ENCODE measurements at regions not wholly inside any gene's neighbourhood (a gene's known extent, or its start where the extent isn't known, plus 50 kb on each side); places are given as distances from the start of the nearest gene placed in this dataset.

- no peak for TF ChIP-seq CTCF (IDR thresholded peaks at IDR 0.05; ENCODE audit: insufficient read depth, low read length, severe bottlenecking)
- DNase-seq (ENCODE audit: low read depth) (no peak), FAIRE-seq (no peak)
- H3K27me3 ChIP-seq (ENCODE audit: control insufficient read depth, insufficient read depth, low read length): no peaks in the 10 kb centered on the region
- no peak overlapping the region for H3K4me3 ChIP-seq (ENCODE audit: low read depth, low read length)
- no peaks in the 10 kb centered on the region for H3K36me3 ChIP-seq (ENCODE audit: control insufficient read depth, insufficient read depth, low read length)
These were observed 130.0 kb downstream of the DLL1 start for GRCh38 chr6:170160628-170161611.

GRCh38 chr6:170160031-170160627 is 130.7 kb downstream of the DLL1 start:
- Histone ChIP-seq H3K36me3 (ENCODE audit: control insufficient read depth, insufficient read depth, low read length) (no peaks in the 10 kb centered on the region), H3K27me3 (ENCODE audit: control insufficient read depth, insufficient read depth, low read length) (no peaks in the 10 kb centered on the region), H3K4me3 (ENCODE audit: low read depth, low read length) (no peak overlapping the region)
- FAIRE-seq (no peak), DNase-seq (ENCODE audit: low read depth) (no peak)
- no peak for TF ChIP-seq CTCF (IDR thresholded peaks at IDR 0.05; ENCODE audit: insufficient read depth, low read length, severe bottlenecking)

- Histone ChIP-seq H3K4me3 (ENCODE audit: low read depth, low read length) (no peak overlapping the region), H3K27me3 (ENCODE audit: control insufficient read depth, insufficient read depth, low read length) (no peaks in the 10 kb centered on the region), H3K36me3 (ENCODE audit: control insufficient read depth, insufficient read depth, low read length) (no peaks in the 10 kb centered on the region)
- FAIRE-seq (no peak), DNase-seq (ENCODE audit: low read depth) (no peak)
- TF ChIP-seq CTCF (IDR thresholded peaks at IDR 0.05; ENCODE audit: insufficient read depth, low read length, severe bottlenecking): no peak
These were observed 131.6 kb downstream of the DLL1 start for GRCh38 chr6:170159022-170159965.

- no peak for TF ChIP-seq CTCF (IDR thresholded peaks at IDR 0.05; ENCODE audit: insufficient read depth, low read length, severe bottlenecking)
- FAIRE-seq: no peak
- DNase-seq (ENCODE audit: low read depth): no peak
- Histone ChIP-seq H3K36me3 (ENCODE audit: control insufficient read depth, insufficient read depth, low read length) (no peaks in the 10 kb centered on the region), H3K4me3 (ENCODE audit: low read depth, low read length) (no peak overlapping the region), H3K27me3 (ENCODE audit: control insufficient read depth, insufficient read depth, low read length) (no peaks in the 10 kb centered on the region)
These were observed 132.4 kb downstream of the DLL1 start for GRCh38 chr6:170158296-170159021.

GRCh38 chr6:170157567-170158218 is 133.2 kb downstream of the DLL1 start:
- no peak overlapping the region for H3K4me3 ChIP-seq (ENCODE audit: low read depth, low read length)
- FAIRE-seq (peak; percentile 92), DNase-seq (ENCODE audit: low read depth) (no peak)

More at GRCh38 chr6:170157567-170158218, 133.2 kb downstream of the DLL1 start:
- H3K36me3 ChIP-seq (ENCODE audit: control insufficient read depth, insufficient read depth, low read length): no peaks in the 10 kb centered on the region
- no peak for TF ChIP-seq CTCF (IDR thresholded peaks at IDR 0.05; ENCODE audit: insufficient read depth, low read length, severe bottlenecking)
- H3K27me3 ChIP-seq (ENCODE audit: control insufficient read depth, insufficient read depth, low read length): no peaks in the 10 kb centered on the region
